ENCODE measurements at regions not wholly inside any gene's neighbourhood (a gene's known extent, or its start where the extent isn't known, plus 50 kb on each side); places are given as distances from the start of the nearest gene placed in this dataset.

- no peak for DNase-seq (ENCODE audit: low spot score in 2 of 2)
- peaks cover 2% of the 10 kb centered on the region for H3K4me1 ChIP-seq
- H3K36me3 ChIP-seq: no peaks in the 10 kb centered on the region
- TF ChIP-seq POLR2A (IDR thresholded peaks at IDR 0.05): no peak
- TF ChIP-seq POLR2AphosphoS5 (IDR thresholded peaks at IDR 0.05): no peak
- TF ChIP-seq EP300 (IDR thresholded peaks at IDR 0.05): no peak
- TF ChIP-seq CTCF (IDR thresholded peaks at IDR 0.05): no peak
- no peaks in the 10 kb centered on the region for H3K27me3 ChIP-seq
- H3K27ac ChIP-seq: no peak overlapping the region
- 40% methylated on average over 1 of the region's 1 CpG for WGBS
- no peak overlapping the region for H3K4me3 ChIP-seq
- no peaks in the 10 kb centered on the region for H3K9me3 ChIP-seq
Observed at GRCh38 chr10:4111643-4112042, 326.6 kb upstream of the KLF6 start.

- H3K36me3 ChIP-seq: no peaks in the 10 kb centered on the region
- 91% methylated on average over 3 of the region's 3 CpGs for WGBS
- TF ChIP-seq POLR2A (IDR thresholded peaks at IDR 0.05) (no peak), EP300 (IDR thresholded peaks at IDR 0.05) (no peak), POLR2AphosphoS5 (IDR thresholded peaks at IDR 0.05) (no peak), CTCF (IDR thresholded peaks at IDR 0.05) (no peak)
- H3K27ac ChIP-seq: no peak overlapping the region
- no peak for DNase-seq (ENCODE audit: low spot score in 2 of 2)
- H3K4me1 ChIP-seq: peaks cover 2% of the 10 kb centered on the region
- H3K9me3 ChIP-seq: no peaks in the 10 kb centered on the region
- H3K27me3 ChIP-seq: no peaks in the 10 kb centered on the region
- no peak overlapping the region for H3K4me3 ChIP-seq
Observed at GRCh38 chr10:4109469-4109868, 324.5 kb upstream of the KLF6 start.

GRCh38 chr10:4108693-4109092 is 323.7 kb upstream of the KLF6 start:
- WGBS: 85% methylated on average over 4 of the region's 4 CpGs
- no peak overlapping the region for H3K27ac ChIP-seq
- no peaks in the 10 kb centered on the region for H3K36me3 ChIP-seq
- H3K9me3 ChIP-seq: no peaks in the 10 kb centered on the region
- DNase-seq (ENCODE audit: low spot score in 2 of 2): no peak
- H3K27me3 ChIP-seq: no peaks in the 10 kb centered on the region
- peaks cover 2% of the 10 kb centered on the region for H3K4me1 ChIP-seq
- no peak for TF ChIP-seq POLR2AphosphoS5 (IDR thresholded peaks at IDR 0.05)
- no peak for TF ChIP-seq CTCF (IDR thresholded peaks at IDR 0.05)
- no peak for TF ChIP-seq EP300 (IDR thresholded peaks at IDR 0.05)
- TF ChIP-seq POLR2A (IDR thresholded peaks at IDR 0.05): no peak
- no peak overlapping the region for H3K4me3 ChIP-seq

GRCh38 chr10:4107285-4107851 is 322.4 kb upstream of the KLF6 start:
- WGBS: 71% methylated on average over 6 of the region's 6 CpGs

GRCh38 chr10:4103603-4104002 is 318.6 kb upstream of the KLF6 start:
- no peak for DNase-seq (ENCODE audit: low spot score in 2 of 2)
- no peak overlapping the region for H3K4me3 ChIP-seq
- H3K9me3 ChIP-seq: no peaks in the 10 kb centered on the region
- no peak overlapping the region for H3K27ac ChIP-seq
- no peaks in the 10 kb centered on the region for H3K4me1 ChIP-seq
- H3K36me3 ChIP-seq: no peaks in the 10 kb centered on the region
- no peaks in the 10 kb centered on the region for H3K27me3 ChIP-seq
- no peak for TF ChIP-seq EP300 (IDR thresholded peaks at IDR 0.05)
- no peak for TF ChIP-seq POLR2AphosphoS5 (IDR thresholded peaks at IDR 0.05)
- TF ChIP-seq POLR2A (IDR thresholded peaks at IDR 0.05): no peak
- no peak for TF ChIP-seq CTCF (IDR thresholded peaks at IDR 0.05)
- 78% methylated on average over 7 of the region's 7 CpGs for WGBS

More at GRCh38 chr10:4107285-4107851, 322.4 kb upstream of the KLF6 start:
- Histone ChIP-seq H3K36me3 (no peaks in the 10 kb centered on the region), H3K9me3 (no peaks in the 10 kb centered on the region), H3K4me3 (no peak overlapping the region), H3K27me3 (no peaks in the 10 kb centered on the region), H3K4me1 (peaks cover 2% of the 10 kb centered on the region), H3K27ac (no peak overlapping the region)
- no peak for DNase-seq (ENCODE audit: low spot score in 2 of 2)
- TF ChIP-seq EP300 (IDR thresholded peaks at IDR 0.05): no peak
- no peak for TF ChIP-seq CTCF (IDR thresholded peaks at IDR 0.05)
- TF ChIP-seq POLR2A (IDR thresholded peaks at IDR 0.05): no peak
- no peak for TF ChIP-seq POLR2AphosphoS5 (IDR thresholded peaks at IDR 0.05)
